HS-27A (cell line): ENCODE measurements at regions not wholly inside any gene's neighbourhood (a gene's known extent, or its start where the extent isn't known, plus 50 kb on each side); places are given as distances from the start of the nearest gene placed in this dataset.

Experiments used
- DNase-seq: peaks from one replicate; pipeline ENCODE4 v3.0.0-alpha.2; 2012; ENCODE audit warnings: low read depth, missing footprints

DNA sequence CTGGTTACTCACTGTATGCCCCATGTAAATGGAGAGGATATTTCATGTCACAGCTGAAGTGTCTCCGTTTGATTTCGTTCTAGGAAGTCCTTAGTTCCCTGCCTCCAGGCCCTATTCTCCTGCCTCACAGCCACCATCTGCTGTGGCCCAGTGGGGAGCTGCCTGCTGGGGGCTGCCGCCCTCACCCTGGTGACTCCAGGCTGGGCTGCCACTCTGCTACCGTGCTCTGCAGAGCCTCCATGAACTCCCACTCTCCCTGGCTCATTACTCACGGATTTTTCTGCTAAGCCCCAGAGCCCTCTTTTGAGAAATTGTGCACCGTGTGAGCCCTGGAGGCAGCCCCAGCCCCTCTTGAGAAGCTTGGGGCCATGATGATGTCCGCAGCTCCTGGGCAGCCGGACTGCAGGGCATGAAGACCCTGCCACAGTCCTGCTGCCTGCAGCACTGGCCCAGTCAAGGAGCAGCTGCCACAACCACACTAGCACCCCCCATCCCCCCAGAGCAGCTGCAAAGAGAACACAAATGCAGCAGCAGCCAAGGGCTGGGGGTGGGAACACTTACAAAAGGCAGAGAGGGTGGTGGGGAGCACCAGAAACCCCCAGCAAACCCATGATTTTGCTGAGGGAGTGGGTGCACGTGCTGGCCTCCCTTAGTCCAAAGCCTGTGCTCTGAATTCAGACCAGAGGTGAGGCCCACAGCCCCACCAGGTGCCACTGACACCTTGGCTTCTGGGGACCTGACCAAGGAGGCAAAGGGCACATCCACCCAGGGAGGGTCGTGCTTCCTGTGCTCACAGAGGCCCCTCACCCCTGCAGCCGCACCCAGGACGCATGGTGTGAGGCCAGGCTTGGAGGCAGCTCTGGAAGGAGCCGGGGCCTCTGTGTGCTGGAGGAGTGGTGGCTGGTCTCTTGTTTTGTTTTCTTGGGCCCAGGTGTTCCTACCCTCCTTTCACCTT is 270.2 kb upstream of the RAB6C start:
- no peak for DNase-seq

DNA sequence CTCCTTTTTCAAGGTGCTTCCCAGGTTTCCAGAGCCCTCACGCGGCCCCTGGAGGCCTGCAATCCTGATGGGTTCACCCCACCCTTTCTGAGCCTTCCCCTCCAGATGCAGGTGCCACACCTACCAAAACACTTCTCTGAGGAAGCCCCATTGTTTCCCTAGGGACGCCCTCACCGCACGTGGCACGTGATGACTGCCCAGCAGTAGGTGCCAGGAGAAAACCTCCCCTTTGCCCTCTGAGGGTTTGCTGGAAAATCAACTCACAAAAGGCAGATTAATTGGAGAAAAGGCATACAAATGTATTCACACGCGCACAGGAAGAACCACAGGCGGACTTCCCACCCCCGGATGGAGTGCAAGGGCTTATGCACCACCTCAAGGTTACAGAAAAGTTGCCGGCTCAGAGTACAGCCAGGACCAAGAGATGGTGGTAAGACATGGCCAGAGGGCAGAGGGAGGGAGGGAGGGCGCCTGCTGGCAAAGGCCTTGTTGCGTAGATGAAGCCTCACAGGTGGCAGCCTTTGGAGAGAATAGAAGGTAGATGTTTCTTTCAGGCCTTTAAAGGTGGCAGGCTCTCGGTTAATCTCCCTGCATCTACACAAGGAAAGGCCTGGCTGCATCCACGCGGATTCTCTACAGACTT is 269.4 kb upstream of the RAB6C start:
- DNase-seq, result no peak

DNA sequence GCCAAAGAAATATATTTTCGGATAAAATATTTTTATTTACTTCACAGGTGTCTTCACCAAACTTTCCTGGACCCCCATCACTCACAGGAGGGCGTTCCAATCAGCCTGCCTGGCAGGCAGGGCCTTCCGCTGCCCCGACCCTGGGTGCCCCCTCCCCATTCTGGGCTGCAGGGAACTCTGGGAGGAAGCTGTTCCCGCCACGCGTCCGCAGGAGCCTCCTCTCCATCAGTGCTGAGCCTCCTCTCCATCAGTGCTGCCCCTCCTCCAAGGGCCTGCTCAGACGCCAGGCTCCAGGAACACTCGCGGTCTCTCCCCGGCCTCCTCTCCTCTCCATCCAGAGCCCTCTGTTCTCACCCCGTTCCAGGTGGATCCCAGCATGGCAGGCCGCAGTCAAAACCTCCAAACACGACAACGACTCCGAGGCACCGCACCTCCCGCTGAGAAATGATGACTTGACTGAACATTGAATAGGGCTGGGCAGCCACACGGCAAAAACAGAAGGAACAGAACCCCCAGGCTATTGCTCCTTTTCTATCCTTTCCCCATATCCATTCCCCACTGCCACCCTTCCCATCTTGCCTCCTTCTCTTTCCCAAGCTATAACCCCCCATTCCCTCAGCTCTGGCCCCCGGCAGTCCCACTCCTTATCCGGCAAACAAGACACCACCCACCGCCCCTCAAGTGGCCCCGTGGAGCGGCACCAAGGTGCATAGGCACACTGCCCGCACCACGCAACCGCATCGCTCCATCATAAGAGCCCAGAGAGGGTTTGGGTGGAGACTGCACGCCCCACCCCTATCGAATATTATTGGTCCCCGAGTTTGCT is 268.6 kb upstream of the RAB6C start:
- DNase-seq, result no peak

DNA sequence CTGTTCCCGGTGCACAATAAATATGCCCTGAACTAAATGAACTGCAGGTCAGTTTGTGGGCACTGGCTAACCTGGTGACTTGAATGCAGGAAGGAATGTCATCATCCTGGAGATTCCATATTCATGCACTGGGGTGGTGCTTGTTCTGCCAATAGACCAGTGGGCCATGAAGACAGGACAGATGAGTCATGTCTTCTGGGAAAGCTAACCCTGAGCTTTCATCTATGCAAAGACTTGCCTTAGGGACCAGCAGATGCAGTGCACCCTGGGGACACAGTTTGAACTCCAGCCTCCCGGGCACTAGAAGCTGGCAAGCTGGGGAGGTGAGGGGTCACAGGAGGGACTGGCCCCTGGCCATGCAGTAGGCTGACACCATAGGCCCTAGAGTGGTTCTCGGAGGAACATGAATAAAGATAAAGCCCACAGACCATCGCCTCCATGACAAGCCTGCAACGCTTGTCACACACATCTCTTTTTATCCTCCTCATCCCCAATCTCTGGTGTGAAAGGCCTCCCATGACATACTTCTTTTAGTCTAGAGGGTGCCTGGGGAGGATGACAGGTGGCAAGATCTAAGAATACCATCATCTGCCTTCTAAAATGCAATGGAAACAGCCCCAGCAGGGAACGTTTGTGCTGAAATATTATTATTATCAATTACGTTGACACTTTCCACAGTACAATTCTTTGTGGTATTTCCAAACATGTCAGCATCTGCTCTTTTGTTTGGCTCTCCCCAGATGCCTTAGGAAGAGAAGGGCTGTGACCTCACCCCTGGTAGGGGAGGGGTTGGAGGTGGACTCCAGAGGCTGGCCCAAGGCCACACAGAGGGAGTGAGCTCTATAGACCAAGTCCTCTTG is 267.4 kb upstream of the RAB6C start:
- no peak for DNase-seq

DNA sequence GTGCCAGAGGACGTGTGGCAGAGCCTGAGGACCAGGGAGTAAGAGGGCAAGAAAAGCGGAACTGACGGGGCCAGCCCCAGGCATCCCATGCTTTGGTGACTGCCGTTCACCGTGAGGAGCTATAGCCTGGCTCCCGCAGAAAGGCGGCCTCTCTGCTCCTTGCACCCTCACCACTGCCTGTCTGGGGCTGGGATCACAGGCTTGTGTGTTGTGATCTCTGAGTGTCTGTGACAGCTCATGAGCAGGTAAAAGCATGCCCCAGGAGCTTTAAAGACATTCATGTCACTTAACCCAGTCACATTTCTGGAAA is 266.8 kb upstream of the RAB6C start:
- DNase-seq, result no peak

DNA sequence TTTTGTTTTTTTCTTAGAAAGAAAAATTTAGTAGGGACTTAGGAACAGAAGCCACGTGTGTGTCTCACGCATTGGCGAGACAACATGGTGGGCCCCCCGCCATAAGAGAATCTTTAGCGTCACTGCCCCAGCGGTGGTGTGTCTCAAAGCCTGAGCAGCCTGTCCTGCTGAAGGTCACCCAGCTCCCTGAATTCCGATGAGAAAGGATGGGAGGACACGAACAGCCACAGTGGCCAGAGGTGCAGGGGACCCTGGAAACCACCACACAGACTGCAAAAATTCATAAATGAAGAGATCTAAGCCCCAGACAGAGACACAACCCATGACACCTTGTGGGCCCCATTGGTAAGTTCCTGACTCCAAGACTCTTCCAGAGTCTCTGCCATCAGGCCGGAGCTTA is 266.1 kb upstream of the RAB6C start:
- DNase-seq, result no peak

DNA sequence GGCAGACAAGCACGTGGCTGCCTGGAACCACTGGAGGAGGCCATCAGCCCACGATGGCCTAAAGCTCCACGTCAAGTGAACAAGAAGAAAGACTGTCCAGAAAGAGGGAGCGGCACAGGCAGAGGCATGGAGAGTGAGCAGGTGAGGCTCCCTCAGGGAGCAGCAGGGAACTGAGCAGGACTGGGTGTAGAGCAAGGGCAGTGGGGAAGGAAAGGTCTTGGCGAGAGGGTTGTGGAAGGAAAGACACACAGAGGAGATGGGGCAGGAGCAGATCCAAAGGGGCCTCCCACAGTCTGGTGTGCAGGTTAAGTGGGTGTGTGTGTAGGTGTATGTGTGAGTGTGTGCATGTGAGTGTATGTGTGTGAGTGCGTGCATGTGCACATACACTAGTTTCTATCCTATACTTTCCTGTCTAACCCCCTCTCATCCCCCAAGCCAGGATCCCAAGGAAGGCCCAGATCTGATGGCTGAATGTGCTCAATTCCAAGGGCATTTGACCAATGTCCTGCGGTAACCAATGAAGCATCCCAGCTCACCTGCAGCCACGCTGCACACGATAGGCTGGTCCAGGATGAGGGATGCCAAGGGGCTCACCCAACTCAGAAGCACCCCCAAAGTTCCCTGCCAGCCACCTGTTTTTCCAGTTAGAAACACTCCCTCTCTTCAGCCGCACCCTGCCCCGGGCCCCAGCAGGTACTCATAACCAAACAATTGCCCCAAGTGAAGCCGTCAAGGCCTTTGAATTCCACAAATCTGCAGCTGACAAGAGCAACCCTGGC is 262.5 kb upstream of the RAB6C start:
- DNase-seq, result no peak

DNA sequence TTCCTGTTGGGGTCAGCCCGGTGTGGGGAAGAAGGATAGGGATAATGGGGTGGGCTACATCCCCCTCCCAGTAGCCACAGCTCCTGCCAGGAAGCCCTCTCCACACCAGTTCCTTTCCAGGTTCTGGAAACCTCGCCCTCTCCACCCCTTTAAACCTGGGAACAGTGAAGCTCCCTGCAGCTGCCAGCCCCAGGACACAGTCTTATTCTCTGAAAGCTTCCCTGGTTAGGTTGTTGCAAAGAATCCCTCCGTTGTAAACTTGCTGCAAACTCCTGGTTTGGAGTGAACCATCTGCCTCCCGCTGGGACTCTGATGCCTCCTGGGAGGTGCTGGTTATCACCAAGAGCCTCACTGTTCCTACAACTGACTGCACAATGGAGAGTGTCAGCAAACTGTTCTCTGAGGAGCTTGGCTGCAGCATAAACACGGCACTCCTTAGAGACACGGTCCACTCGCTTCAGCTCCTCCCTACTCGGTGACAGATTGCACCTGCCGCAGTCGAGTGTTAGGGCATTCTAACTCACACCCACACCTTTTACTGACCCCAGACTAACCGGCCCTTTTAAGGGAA is 261.8 kb upstream of the RAB6C start:
- DNase-seq, result no peak

DNA sequence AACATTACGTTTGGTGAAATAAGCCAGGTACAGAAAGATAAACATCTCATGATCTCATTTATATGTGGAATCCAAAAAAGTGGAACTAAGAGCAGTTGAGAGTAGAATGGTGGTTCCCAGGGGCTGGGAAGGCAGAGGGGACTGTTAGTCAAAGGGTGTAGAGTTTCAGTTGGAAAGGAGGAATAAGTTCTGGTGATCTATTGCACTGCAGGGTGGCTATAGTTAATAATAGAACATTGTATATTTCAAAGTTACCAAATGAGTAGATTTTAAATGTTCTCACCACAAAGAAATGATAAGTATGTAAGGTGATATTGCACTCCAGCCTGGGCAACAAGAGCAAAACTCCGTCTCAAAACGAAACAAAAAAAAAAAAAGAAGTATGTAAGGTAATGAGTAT is 260.1 kb upstream of the RAB6C start:
- DNase-seq, result no peak

DNA sequence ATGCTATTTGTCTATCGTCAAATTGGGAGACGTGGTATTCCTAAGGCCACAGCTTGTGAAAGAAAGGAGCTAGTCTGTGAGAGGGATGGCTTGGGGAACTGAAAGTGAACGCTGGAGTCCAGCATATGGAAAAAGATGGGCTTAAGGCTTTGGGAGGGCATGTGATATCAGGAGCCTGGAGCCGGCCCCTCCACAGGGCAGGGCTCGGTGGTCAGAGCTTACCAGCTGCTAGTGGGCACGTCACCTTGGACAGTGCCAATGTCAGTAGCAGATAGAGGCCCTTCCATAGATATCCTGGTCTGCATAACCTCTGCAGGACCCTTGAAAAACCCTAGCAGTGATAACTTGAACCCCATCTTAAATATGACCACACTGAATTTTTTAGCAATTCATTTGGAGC is 259.1 kb upstream of the RAB6C start:
- DNase-seq, result no peak

DNA sequence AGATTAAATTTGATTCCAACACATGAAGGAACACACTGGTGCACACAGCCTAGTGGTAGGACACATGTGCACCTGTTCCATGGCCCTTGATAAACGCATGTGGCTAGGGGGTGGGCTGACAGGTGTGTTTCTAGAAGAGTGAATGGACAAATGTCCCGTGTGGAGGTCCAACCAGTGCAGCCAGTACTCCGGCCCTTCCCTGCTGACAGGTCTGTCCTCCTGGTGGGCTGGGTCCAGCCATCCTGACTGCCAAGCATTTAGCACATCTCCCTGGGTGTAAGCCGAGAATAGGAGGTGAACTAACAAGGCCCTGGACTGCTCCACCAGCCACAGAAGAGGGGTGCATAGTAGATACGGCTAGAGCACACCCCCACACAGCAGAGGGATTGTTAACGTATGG is 258.7 kb upstream of the RAB6C start:
- no peak for DNase-seq

DNA sequence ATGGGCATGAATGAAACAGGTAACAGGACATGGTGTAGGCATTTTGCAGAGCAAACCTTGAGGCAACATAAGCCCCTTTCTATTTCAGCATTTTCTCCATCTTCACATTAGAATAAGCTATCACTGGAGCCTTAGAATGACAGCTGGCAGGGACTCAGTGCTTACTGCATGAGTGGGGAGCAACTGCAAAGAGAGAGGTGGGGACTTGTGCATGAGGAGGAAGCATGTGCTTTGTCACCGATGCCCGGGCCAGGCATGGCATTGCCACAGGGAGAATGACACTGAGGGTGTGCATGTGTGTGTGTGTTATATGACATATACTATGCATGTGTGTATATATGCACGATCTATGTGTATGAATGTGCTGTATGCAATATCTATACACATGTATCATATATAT is 258.2 kb upstream of the RAB6C start:
- no peak for DNase-seq

DNA sequence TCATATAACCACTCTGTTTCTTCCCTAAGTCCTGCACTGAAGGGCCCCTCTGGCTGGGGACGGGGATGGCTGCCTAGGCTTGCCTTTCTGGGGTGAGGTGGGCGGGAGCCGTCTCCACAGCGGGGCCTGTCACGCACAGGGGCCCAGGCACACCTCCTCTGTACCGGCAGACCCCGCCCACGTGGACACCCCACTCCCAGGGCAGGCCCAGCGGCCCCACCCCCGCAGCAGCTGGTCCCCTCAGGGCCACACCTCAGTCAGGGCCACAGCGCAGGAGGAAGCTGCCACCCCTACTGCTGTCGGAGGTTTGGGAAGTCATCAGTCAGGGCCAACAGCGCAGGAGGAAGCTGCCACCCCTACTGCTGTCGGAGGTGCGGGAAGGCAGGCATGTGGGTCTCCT is 257.6 kb upstream of the RAB6C start:
- no peak for DNase-seq

DNA sequence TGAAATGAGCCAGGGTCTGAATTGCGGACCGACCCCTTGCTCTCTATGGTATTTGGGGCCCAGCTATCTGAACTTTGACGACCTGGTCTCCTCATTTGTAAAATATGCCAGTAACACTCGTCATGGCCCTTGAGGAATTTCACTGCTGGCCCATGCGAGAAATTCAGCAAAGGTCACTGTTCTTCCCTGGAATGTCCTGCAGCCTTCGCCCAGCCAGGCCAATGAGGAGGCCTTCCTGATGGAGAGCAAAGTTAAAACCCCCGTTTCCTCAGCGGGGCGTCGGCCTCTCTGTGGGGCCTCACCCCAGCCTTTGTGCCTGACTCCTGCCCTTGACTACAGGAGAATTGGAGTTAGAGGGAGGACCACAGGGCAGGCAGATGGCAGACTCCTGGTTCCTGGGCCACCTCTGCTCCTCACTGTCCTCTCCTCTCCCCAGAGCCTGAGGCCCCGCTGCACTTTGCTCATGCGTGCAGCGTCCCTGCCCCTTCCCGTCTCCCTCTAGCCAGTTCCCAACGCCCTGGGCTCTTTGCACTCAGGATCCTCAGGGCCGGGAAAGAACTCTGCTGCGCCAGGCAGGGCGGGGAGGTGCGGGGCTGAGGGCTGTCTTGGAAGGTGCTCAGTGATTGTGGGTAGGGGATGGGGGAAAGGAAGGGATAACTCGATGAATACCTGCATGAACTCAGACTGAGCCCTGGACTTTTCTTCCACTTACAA is 257.0 kb upstream of the RAB6C start:
- DNase-seq, result no peak

DNA sequence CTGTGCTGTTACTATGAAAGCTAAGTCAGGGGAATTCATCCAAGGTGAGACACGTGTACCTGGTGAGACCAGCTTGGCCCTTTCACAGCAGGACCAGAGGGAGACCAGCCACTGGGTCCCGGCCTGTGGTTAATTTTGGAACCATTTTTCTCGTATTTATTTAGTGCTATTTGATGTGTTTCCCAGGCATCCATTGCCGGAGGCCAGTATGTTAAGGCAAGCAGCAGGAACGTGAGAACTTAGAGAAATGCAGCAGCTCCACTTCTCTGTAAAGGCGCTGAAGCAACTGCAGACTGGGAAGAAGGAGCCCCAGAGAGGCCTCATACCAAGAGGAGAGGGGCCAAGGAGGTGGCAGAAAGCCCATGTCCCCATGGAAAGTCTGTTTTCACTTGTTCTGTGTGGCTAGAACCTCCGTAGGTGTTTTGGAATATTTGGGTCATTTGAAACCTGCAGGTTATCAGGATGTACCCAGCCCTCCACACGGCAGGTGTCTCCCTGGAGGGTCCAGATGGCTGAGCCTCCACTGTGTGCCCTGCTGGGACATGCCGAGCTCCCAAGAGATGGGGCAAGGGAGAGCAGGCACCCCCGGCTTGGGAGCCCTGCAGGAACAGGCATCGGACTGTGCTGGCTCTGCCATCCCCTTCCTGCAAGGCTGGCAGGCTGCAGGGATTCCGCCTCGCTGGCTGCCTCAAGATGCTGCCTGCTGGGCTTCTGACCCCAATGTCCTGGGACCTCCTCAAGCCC is 256.0 kb upstream of the RAB6C start:
- no peak for DNase-seq

DNA sequence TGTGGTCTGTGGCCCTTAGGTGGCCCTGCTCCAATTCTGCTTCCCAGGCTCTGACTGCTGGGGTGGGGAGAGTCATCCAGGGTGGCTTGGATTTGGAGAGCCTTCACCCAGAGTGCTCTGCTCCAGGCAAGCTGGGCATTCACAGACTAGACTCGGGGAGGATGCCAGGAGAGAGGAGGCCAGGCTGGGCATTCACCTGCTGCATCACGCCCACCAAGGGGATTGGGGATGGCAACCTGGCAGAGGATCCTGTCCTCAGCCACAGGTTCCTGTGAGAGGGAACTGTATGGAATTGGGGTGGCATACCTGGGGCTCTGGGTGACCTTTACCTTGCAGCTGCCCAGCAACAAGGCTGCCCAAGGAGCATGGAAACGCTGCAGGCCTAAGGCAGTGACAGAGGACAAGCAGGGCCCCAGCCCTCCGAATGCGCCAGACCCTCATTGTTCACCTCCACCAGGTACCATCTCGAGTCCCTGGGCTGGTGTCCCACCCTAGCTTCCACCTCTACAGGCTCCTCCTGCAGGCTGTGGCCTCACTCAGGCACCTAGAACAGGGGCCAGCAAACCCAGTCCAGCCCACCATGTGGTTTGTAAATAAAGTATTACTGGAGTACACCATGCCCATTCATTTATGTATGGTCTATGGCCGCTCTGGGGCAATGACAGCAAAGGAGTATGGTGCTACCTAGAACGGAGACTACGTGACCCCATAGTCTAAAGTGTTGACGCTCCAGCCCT is 255.3 kb upstream of the RAB6C start:
- DNase-seq, result no peak

DNA sequence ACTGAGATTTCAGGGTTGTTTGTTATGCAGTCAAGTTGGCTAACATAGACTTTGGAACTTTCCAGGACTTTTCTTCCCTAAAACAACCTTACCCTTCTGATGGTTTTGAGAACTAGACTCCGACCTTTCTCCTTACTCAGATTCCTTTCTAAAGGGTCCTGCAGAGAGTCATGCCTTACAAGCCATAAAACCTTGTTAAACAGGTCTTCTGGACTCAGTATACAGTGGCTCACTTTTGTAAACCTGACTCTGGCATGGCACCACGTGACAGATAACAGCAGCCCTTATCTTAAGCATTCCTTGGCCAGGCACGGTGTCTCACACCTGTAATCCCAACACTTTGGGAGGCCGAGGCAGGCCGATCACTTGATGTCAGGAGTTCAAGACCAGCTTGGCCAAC is 253.2 kb upstream of the RAB6C start:
- DNase-seq, result no peak

DNA sequence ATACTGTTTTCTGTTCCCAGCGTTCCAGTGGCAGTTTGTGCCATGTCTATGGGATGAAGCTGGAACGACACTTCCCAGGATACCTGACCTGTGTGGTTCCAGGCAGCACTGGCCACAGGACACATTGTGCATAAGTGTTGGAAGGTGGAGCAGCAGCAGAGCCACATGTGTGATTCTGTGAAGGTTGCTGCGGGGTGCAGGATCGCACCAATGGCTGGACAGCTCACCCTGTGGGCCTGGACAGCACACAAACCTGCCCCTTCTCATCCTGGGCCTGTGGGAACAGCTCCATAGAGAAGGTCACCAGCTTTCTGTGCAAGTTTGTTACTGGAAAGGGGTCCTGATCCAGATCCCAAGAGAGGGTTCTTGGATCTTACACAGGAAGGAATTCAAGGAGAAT is 252.2 kb upstream of the RAB6C start:
- no peak for DNase-seq
